Cardiac fibroblast (primary cell): ENCODE measurements at regions not wholly inside any gene's neighbourhood (a gene's known extent, or its start where the extent isn't known, plus 50 kb on each side); places are given as distances from the start of the nearest gene placed in this dataset.
A peak's percentile ranks its signal among the peaks of the same experiment; 100 is the strongest.

Experiments used
- DNase-seq, 2 donors: peaks; one replicate each; pipeline versions ENCODE4 v3.0.0 to v3.0.0-alpha.2; 2010; ENCODE audit warnings: low read depth in 2 of 2
- H3K4me3 ChIP-seq, 2 donors: replicated peaks in 1 of 2; 1 replicate in 1 of 2; 2 replicates in 1 of 2; pipeline ENCODE4 v1.5.1; 2011; ENCODE audit warnings: low read depth in 2 of 2, low read length in 2 of 2, mild to moderate bottlenecking in 2 of 2, moderate library complexity in 1 of 2
- TF ChIP-seq, protein P1 (sequence below): IDR thresholded peaks from one replicate; pipeline ENCODE4 v1.5.1; 2011; ENCODE audit warnings: low read depth, mild to moderate bottlenecking, low read length, inconsistent platforms

- H3K4me3 ChIP-seq, result no peak overlapping the region
- DNase-seq, result peak in 1 of 2 donors; percentile 12
- TF ChIP-seq, protein P1, sequence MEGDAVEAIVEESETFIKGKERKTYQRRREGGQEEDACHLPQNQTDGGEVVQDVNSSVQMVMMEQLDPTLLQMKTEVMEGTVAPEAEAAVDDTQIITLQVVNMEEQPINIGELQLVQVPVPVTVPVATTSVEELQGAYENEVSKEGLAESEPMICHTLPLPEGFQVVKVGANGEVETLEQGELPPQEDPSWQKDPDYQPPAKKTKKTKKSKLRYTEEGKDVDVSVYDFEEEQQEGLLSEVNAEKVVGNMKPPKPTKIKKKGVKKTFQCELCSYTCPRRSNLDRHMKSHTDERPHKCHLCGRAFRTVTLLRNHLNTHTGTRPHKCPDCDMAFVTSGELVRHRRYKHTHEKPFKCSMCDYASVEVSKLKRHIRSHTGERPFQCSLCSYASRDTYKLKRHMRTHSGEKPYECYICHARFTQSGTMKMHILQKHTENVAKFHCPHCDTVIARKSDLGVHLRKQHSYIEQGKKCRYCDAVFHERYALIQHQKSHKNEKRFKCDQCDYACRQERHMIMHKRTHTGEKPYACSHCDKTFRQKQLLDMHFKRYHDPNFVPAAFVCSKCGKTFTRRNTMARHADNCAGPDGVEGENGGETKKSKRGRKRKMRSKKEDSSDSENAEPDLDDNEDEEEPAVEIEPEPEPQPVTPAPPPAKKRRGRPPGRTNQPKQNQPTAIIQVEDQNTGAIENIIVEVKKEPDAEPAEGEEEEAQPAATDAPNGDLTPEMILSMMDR, result no peak
Measured at GRCh38 chrY:12087325-12087724, 613.7 kb upstream of the USP9Y start.
